PC-3 (cell line): ENCODE measurements at regions not wholly inside any gene's neighbourhood (a gene's known extent, or its start where the extent isn't known, plus 50 kb on each side); places are given as distances from the start of the nearest gene placed in this dataset.

Experiments used
- ATAC-seq: fragments of 200-7000 bp; cut with Tn5 transposase; 2 replicates; pipeline ENCODE4 v1.9.1; 2020; ENCODE audit warnings: mild to moderate bottlenecking, moderate library complexity
- BruUV-seq: library from RNA; stranded (reverse); fragments of 400-500 nt; replicated peaks from 2 replicates; lab custom pipeline; 2021; lab: Mats Ljungman, UMichigan
- CTCF ChIA-PET: fragments of 300-600 bp; sonication (Branson Sonifier 250); formaldehyde crosslinking; loops from one replicate; lab custom pipeline; 2022; ENCODE audit warnings: antibody characterized with exemption; lab: Charles Lee
- POLR2A ChIA-PET: fragments of 300-600 bp; sonication (Branson Sonifier 250); formaldehyde crosslinking; loops from one replicate; lab custom pipeline; 2022; ENCODE audit warnings: antibody characterized with exemption; ENCODE audit not compliant: unreplicated experiment; lab: Charles Lee
- DNase-seq: peaks from one replicate; pipeline ENCODE4 v3.0.0-alpha.2; 2015
- H2AFZ ChIP-seq: fragments of 300-600 bp; sonication (generic); 2 replicates; pipeline ENCODE4 v1.6.0; 2016; ENCODE audit warnings: antibody characterized with exemption, low read length
- H3F3A ChIP-seq: fragments of 300-600 bp; sonication (generic); one replicate; pipeline ENCODE4 v1.6.0; 2017; ENCODE audit warnings: antibody characterized with exemption, low read length, control low read depth, mild to moderate bottlenecking; ENCODE audit not compliant: unreplicated experiment
- H3K27ac ChIP-seq: fragments of 300-600 bp; sonication (generic); 2 replicates; pipeline ENCODE4 v1.5.1; 2016; ENCODE audit warnings: mild to moderate bottlenecking, low read length
- H3K27me3 ChIP-seq: fragments of 300-600 bp; sonication (generic); 2 replicates; pipeline ENCODE4 v1.6.1; 2016; ENCODE audit warnings: low read length, mixed read lengths
- H3K36me3 ChIP-seq: fragments of 300-600 bp; sonication (generic); 2 replicates; pipeline ENCODE4 v1.6.1; 2016; ENCODE audit warnings: low read depth, mixed run types, low read length, mixed read lengths
- H3K4me1 ChIP-seq: fragments of 300-600 bp; sonication (generic); 2 replicates; pipeline ENCODE4 v1.5.1; 2016; ENCODE audit warnings: low read length; ENCODE audit not compliant: insufficient read depth
- H3K4me2 ChIP-seq: fragments of 300-600 bp; sonication (generic); 2 replicates; pipeline ENCODE4 v1.6.0; 2016; ENCODE audit warnings: low read length
- H3K4me3 ChIP-seq: fragments of 300-600 bp; sonication (generic); 2 replicates; pipeline ENCODE4 v1.5.1; 2016; ENCODE audit warnings: mild to moderate bottlenecking, low read length, mixed read lengths
- H3K79me2 ChIP-seq: fragments of 300-600 bp; sonication (generic); 2 replicates; pipeline ENCODE4 v1.6.1; 2017; ENCODE audit warnings: low read length, mixed read lengths
- H3K9ac ChIP-seq: fragments of 300-600 bp; sonication (generic); 2 replicates; pipeline ENCODE4 v1.6.0; 2016; ENCODE audit warnings: mild to moderate bottlenecking, low read length
- H3K9me2 ChIP-seq: fragments of 300-600 bp; sonication (generic); replicated peaks from 2 replicates; pipeline ENCODE4 v1.6.1; 2016; ENCODE audit warnings: mixed run types, low read length, mixed read lengths
- H3K9me3 ChIP-seq: fragments of 300-600 bp; sonication (generic); 2 replicates; pipeline ENCODE4 v1.6.1; 2016; ENCODE audit warnings: low read length, mixed read lengths
- H4K20me1 ChIP-seq: fragments of 300-600 bp; sonication (generic); 2 replicates; pipeline ENCODE4 v1.6.1; 2016; ENCODE audit warnings: low read length, mixed read lengths
- EZH2 ChIP-seq: fragments of 300-600 bp; sonication (generic); IDR thresholded peaks from one replicate; pipeline ENCODE4 v1.6.1; 2017; ENCODE audit warnings: antibody characterized with exemption, mild to moderate bottlenecking, low read length; ENCODE audit not compliant: unreplicated experiment
- EZH2phosphoT487 ChIP-seq: fragments of 300-600 bp; sonication (generic); IDR thresholded peaks from 2 replicates; pipeline ENCODE4 v1.6.1; 2018; ENCODE audit warnings: mild to moderate bottlenecking, antibody characterized with exemption, low read length, borderline replicate concordance
- intact Hi-C: fragments of 100-400 bp; cut with micrococcal nuclease; formaldehyde crosslinking; loops from 2 replicates; pipeline ENCODE4 v1.9.0; 2023
- TF ChIP-seq, protein P1 (sequence below): fragments of 300-600 bp; sonication (generic); conservative IDR thresholded peaks from 2 replicates; pipeline ENCODE4 v1.5.1; 2017; ENCODE audit warnings: antibody characterized with exemption, low read depth, mild to moderate bottlenecking, low read length

DNA sequence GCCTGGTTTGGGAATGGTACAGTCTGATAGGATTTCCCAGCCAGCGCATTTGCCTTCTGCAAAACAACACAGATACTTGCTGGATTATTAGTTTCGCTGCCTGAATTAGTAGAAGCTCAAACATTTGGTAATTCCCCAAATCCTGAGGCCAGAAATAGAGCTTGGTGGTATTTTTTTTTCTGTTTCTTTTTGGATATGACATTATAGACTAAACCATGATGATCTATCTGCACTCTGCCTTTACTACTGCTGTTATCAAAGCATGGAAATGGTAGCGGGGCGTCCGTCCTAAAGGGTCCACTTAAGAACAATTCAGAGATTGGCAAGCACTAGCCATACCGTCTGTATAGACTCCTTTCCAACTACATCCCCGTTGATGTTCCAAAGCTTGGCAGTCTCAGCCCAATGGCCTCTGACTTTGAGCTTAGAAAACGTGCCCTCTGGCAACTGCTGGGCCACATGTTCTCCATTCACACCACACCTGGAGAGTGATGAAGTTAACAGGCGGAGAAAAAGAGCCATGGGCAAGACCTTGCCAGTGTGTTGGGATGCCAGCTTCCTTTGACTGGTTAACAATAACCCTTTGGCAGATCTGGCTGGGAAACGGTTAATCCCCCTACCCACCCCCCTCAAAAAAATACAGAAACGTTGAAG lies 241.0 kb upstream of the NR2F2 start:
- H3K27ac ChIP-seq = no peak overlapping the region
- no peak for ATAC-seq
- no peaks in the 10 kb centered on the region for H3K9me3 ChIP-seq
- H3F3A ChIP-seq = no peaks in the 10 kb centered on the region
- H2AFZ ChIP-seq = no peak overlapping the region
- intact Hi-C loops = no loop called here
- H3K9me2 ChIP-seq = no peaks in the 10 kb centered on the region
- BruUV-seq = no TSS peak
- no peak for DNase-seq
- ChIA-PET CTCF (no interaction called here), POLR2A (no interaction called here)
- no peak overlapping the region for H3K9ac ChIP-seq
- no peaks in the 10 kb centered on the region for H3K27me3 ChIP-seq
- no peak overlapping the region for H3K4me2 ChIP-seq
- no peak for TF ChIP-seq EZH2
- TF ChIP-seq EZH2phosphoT487 = no peak
- TF ChIP-seq, protein P1, sequence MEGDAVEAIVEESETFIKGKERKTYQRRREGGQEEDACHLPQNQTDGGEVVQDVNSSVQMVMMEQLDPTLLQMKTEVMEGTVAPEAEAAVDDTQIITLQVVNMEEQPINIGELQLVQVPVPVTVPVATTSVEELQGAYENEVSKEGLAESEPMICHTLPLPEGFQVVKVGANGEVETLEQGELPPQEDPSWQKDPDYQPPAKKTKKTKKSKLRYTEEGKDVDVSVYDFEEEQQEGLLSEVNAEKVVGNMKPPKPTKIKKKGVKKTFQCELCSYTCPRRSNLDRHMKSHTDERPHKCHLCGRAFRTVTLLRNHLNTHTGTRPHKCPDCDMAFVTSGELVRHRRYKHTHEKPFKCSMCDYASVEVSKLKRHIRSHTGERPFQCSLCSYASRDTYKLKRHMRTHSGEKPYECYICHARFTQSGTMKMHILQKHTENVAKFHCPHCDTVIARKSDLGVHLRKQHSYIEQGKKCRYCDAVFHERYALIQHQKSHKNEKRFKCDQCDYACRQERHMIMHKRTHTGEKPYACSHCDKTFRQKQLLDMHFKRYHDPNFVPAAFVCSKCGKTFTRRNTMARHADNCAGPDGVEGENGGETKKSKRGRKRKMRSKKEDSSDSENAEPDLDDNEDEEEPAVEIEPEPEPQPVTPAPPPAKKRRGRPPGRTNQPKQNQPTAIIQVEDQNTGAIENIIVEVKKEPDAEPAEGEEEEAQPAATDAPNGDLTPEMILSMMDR = no peak
- no peaks in the 10 kb centered on the region for H4K20me1 ChIP-seq
- H3K36me3 ChIP-seq = no peaks in the 10 kb centered on the region
- H3K4me1 ChIP-seq = 0 out of 2 replicates have a peak, but pooled peaks cover 3% of the 10 kb centered on the region
- no peak overlapping the region for H3K4me3 ChIP-seq
- no peaks in the 10 kb centered on the region for H3K79me2 ChIP-seq

DNA sequence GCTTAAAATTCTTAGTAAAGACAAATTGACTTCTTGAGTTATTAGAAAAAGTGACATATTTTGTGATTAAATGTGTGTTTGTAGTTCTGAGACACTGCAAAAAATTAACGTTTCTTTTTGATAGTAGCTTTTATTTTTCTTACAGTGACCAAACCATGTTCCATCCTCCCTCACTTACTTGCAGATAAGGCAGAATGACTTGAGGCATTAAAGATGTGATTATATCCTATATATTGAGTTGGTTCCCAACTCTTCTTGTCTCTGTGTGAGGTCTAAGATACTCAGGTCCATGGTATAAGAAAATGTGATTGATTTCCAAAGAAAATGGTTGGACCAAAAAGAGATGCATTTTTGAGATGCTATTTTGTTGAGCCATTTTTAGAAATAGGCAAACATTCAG lies 238.3 kb upstream of the NR2F2 start:
- no TSS peak for BruUV-seq
- H3F3A ChIP-seq = no peaks in the 10 kb centered on the region

DNA sequence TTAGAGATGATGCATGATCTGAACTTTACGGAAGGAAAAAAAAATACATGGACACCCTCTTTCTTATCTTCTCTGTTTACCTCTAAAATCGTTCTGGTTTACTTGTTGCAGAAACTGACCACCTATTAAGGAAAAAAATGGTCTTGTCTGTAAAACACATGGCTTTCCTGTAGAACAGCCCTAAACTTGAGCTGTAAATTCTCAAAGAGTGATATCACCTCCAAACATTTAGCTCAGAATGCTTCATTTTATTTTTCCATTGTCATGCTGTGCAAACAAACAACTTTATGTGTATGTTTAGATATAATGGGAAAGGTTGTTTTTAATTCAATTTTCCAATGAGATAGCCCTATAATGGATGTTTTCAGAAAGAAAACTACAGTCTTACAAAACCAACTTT lies 237.4 kb upstream of the NR2F2 start:
- Histone ChIP-seq H4K20me1 (no peaks in the 10 kb centered on the region), H3K27ac (no peak overlapping the region), H3K9me3 (no peaks in the 10 kb centered on the region), H3F3A (no peaks in the 10 kb centered on the region), H3K9me2 (no peaks in the 10 kb centered on the region), H3K4me2 (no peak overlapping the region), H3K36me3 (no peaks in the 10 kb centered on the region), H3K79me2 (no peaks in the 10 kb centered on the region), H3K9ac (no peak overlapping the region), H2AFZ (no peak overlapping the region), H3K4me1 (0 out of 2 replicates have a peak, but pooled peaks cover 3% of the 10 kb centered on the region), H3K27me3 (no peaks in the 10 kb centered on the region), H3K4me3 (no peak overlapping the region)
- ChIA-PET CTCF (no interaction called here), POLR2A (no interaction called here)
- intact Hi-C loops = no loop called here
- ATAC-seq (no peak), DNase-seq (peak; percentile 6)
- no TSS peak for BruUV-seq
- TF ChIP-seq, protein P1 = no peak
- TF ChIP-seq EZH2 (no peak), EZH2phosphoT487 (no peak)

More for the DNA sequence above, 238.3 kb upstream of the NR2F2 start:
- Histone ChIP-seq H3K4me1 (0 out of 2 replicates have a peak, but pooled peaks cover 3% of the 10 kb centered on the region), H3K4me3 (no peak overlapping the region), H2AFZ (no peak overlapping the region), H3K79me2 (no peaks in the 10 kb centered on the region), H4K20me1 (no peaks in the 10 kb centered on the region), H3K9me2 (no peaks in the 10 kb centered on the region), H3K27me3 (no peaks in the 10 kb centered on the region), H3K27ac (no peak overlapping the region), H3K36me3 (no peaks in the 10 kb centered on the region), H3K9ac (no peak overlapping the region), H3K9me3 (no peaks in the 10 kb centered on the region), H3K4me2 (no peak overlapping the region)
- DNase-seq (no peak), ATAC-seq (no peak)
- TF ChIP-seq, protein P1 = no peak
- no peak for TF ChIP-seq EZH2phosphoT487
- TF ChIP-seq EZH2 = no peak
- POLR2A ChIA-PET = no interaction called here
- CTCF ChIA-PET = no interaction called here
- intact Hi-C loops = no loop called here
